PFSK-1 (cell line): ENCODE measurements at regions not wholly inside any gene's neighbourhood (a gene's known extent, or its start where the extent isn't known, plus 50 kb on each side); places are given as distances from the start of the nearest gene placed in this dataset.

Experiments
- FOXP2 ChIP-seq: optimal IDR thresholded peaks from 2 replicates; pipeline ENCODE3; 2011; ENCODE audit warnings: borderline replicate concordance, control low read depth, inconsistent platforms; ENCODE audit not compliant: insufficient read depth; ENCODE audit errors: extremely low read length, extremely low read depth
- POLR2AphosphoS5 ChIP-seq: IDR thresholded peaks from 2 replicates; pipeline ENCODE4 v1.6.1; 2012; ENCODE audit warnings: low read depth, mild to moderate bottlenecking, control low read depth, low read length, moderate library complexity
- SIN3A ChIP-seq: IDR thresholded peaks from 2 replicates; pipeline ENCODE4 v1.6.1; 2012; ENCODE audit warnings: mild to moderate bottlenecking, low read length, moderate library complexity, borderline replicate concordance; ENCODE audit not compliant: insufficient read depth
- TAF1 ChIP-seq: IDR thresholded peaks from 2 replicates; pipeline ENCODE4 v1.6.1; 2012; ENCODE audit warnings: low read length, control low read depth, borderline replicate concordance; ENCODE audit not compliant: insufficient read depth
- TF ChIP-seq, protein P1 (sequence below), 2 experiments: IDR thresholded peaks; 2 replicates each; pipeline versions ENCODE4 v1.6.1 to v1.8.0; 2011 to 2012; ENCODE audit warnings: low read depth in 2 of 2, low read length in 2 of 2, control low read depth in 1 of 2, inconsistent platforms in 1 of 2, mild to moderate bottlenecking in 1 of 2, moderate library complexity in 1 of 2; ENCODE audit not compliant: insufficient read depth in 1 of 2

DNA sequence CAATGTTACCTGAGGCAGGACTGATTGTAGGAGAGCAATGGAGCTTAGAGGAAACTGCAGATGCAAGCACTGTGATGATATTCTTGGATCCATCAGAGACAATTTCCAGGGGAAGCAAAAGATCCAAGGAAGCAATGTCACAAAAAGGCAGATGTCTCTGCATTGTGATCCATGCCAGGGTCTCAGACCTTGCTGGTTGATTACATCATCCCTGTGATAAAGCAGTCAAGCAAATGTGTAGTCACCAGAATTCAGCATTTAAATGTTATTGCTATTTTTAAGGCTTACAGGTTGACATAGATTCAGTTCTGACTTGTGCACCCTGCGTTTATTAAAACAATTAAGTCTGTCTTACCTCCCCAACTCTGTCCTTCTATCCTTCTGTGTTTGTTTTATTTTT is 56.8 kb upstream of the CCDC85A start:
- TF ChIP-seq TAF1 (no peak), POLR2AphosphoS5 (no peak), SIN3A (no peak), FOXP2 (no peak)
- TF ChIP-seq, protein P1, sequence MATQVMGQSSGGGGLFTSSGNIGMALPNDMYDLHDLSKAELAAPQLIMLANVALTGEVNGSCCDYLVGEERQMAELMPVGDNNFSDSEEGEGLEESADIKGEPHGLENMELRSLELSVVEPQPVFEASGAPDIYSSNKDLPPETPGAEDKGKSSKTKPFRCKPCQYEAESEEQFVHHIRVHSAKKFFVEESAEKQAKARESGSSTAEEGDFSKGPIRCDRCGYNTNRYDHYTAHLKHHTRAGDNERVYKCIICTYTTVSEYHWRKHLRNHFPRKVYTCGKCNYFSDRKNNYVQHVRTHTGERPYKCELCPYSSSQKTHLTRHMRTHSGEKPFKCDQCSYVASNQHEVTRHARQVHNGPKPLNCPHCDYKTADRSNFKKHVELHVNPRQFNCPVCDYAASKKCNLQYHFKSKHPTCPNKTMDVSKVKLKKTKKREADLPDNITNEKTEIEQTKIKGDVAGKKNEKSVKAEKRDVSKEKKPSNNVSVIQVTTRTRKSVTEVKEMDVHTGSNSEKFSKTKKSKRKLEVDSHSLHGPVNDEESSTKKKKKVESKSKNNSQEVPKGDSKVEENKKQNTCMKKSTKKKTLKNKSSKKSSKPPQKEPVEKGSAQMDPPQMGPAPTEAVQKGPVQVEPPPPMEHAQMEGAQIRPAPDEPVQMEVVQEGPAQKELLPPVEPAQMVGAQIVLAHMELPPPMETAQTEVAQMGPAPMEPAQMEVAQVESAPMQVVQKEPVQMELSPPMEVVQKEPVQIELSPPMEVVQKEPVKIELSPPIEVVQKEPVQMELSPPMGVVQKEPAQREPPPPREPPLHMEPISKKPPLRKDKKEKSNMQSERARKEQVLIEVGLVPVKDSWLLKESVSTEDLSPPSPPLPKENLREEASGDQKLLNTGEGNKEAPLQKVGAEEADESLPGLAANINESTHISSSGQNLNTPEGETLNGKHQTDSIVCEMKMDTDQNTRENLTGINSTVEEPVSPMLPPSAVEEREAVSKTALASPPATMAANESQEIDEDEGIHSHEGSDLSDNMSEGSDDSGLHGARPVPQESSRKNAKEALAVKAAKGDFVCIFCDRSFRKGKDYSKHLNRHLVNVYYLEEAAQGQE (IDR thresholded peaks at IDR 0.05; ENCODE audit: insufficient read depth in 1 of 2, low read depth in 2 of 2, low read length in 2 of 2), result no peak

DNA sequence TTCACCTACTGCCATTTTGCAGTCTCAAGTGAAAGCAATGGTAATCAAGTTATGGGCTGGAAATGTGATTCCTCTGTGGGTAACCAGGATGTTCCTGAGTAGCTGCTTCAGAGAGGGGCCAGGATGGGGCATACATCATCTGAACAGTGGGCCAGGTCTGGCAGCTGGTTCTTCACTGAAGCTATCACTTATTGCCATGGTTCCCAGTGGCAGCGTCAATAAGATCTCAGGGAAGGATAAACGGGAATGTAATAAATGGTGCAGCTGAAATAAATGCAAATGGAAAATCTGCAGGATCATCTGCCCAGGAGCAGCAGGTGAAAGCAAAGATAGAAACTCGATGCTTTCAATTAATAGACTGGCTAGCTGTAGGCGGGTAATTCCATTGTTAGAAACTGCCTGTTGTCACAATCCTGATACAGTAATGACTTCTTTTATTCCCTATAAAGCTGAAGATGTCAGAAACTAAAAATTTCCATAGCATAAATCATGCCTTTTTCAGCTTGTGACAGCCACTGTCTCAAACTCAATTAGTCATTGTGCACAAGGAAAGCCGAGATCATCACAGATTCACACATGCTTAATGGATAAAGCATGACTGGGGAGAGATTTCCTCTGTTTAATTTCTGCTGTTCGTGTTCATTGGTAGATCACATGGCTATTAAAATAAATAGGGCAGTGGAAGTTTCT is 56.2 kb upstream of the CCDC85A start:
- TF ChIP-seq, protein P1 (IDR thresholded peaks at IDR 0.05; ENCODE audit: insufficient read depth in 1 of 2, low read depth in 2 of 2, low read length in 2 of 2), result no peak
- TF ChIP-seq FOXP2 (no peak), POLR2AphosphoS5 (no peak), SIN3A (no peak), TAF1 (no peak)

GRCh38 chr2:56128235-56128634 is 55.6 kb upstream of the CCDC85A start:
- TF ChIP-seq, protein P1 (IDR thresholded peaks at IDR 0.05; ENCODE audit: insufficient read depth in 1 of 2, low read depth in 2 of 2, low read length in 2 of 2), result no peak
- TF ChIP-seq POLR2AphosphoS5 (no peak), FOXP2 (no peak), TAF1 (no peak), SIN3A (no peak)

DNA sequence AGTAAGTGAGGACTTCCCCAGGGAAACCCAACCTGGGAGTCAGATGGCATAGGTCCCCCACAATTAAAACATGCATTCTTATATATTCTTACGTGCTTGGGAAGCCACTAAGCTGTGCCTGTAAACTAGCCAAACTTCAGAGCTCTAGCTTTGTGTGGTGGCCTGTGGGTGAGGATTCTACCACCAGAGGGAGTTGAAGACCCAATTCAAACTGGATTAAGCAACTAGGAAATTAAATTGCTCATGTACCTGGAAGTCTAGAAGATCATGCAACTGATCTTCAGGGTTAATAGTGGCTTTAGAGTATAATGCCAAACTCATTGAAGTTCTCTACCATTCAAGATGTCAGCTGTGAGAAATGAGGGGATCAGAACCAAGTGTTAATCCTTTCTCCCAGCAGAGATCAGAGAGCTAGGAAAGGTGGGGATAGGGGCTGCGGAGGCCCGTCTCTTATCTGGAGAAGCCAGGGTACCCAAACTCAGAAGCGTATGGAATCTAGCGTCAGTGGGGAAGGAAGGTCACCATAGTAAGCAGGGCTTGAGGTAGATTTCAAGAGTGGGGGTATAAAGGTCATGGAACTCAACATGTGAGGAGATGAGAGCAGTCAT is 53.2 kb upstream of the CCDC85A start:
- TF ChIP-seq, protein P1 (IDR thresholded peaks at IDR 0.05; ENCODE audit: insufficient read depth in 1 of 2, low read depth in 2 of 2, low read length in 2 of 2), result no peak
- TF ChIP-seq POLR2AphosphoS5 (no peak), SIN3A (no peak), TAF1 (no peak), FOXP2 (no peak)
